Vagina (tissue), 2 donors: ENCODE measurements at regions not wholly inside any gene's neighbourhood (a gene's known extent, or its start where the extent isn't known, plus 50 kb on each side); places are given as distances from the start of the nearest gene placed in this dataset. TPM values are rescaled to one million over a fixed set of nuclear protein-coding genes. Genes with fewer than 3 reads are reported as not detected.
"Not testable (repeated sequence)": the region's sequence is repeated elsewhere in the genome, so short reads cannot be mapped to it uniquely, and the experiment has no call there.

ENCODE experiments used
- DNase-seq, 2 donors: peaks; one replicate each; pipeline ENCODE4 v3.0.0-alpha.2; 2017; ENCODE audit errors: extremely low spot score in 2 of 2
- H3K27ac ChIP-seq: fragments of 200-600 bp; sonication (generic); one replicate; pipeline ENCODE4 v1.5.1; 2019
- H3K27me3 ChIP-seq: fragments of 200-600 bp; sonication (generic); one replicate; pipeline ENCODE4 v1.5.1; 2019
- H3K36me3 ChIP-seq, 2 donors: fragments of 200-600 bp; sonication (generic); one replicate each; pipeline ENCODE4 v1.5.1; 2017 to 2019
- H3K4me1 ChIP-seq: fragments of 200-600 bp; sonication (generic); one replicate; pipeline ENCODE4 v1.5.1; 2019
- H3K4me3 ChIP-seq, 2 donors: fragments of 200-600 bp; sonication (generic); 1 replicate in 1 of 2; 2 replicates in 1 of 2; pipeline ENCODE4 v1.5.1; 2016 to 2019
- H3K9me3 ChIP-seq: fragments of 200-600 bp; sonication (generic); one replicate; pipeline ENCODE4 v1.5.1; 2019
- CTCF ChIP-seq, 3 experiments: fragments of 450-650 bp in 2 of 3; fragments of 200-600 bp in 1 of 3; sonication (generic) in 1 of 3; IDR thresholded peaks; one replicate each; pipeline ENCODE4 v1.5.1; 2017 to 2019; ENCODE audit warnings: antibody characterized with exemption in 3 of 3, mild to moderate bottlenecking in 2 of 3, moderate library complexity in 2 of 3
- POLR2A ChIP-seq, 2 donors: fragments of 450-650 bp; IDR thresholded peaks; one replicate each; pipeline ENCODE4 v1.6.1; 2017; ENCODE audit warnings: antibody characterized with exemption in 2 of 2, mild to moderate bottlenecking in 2 of 2, moderate library complexity in 2 of 2
- POLR2AphosphoS5 ChIP-seq, 2 donors: sonication (generic); formaldehyde crosslinking; IDR thresholded peaks; one replicate each; pipeline ENCODE4 v1.9.0; 2017; ENCODE audit warnings: antibody characterized with exemption in 2 of 2, mild to moderate bottlenecking in 2 of 2, low read depth in 1 of 2; ENCODE audit not compliant: insufficient read depth in 1 of 2
- intact Hi-C: fragments of 100-400 bp; cut with DNase I; formaldehyde crosslinking; loops from one replicate; pipeline ENCODE4 v1.15.1; 2023
- small RNA-seq: library from RNA; depleted of rRNA; stranded (forward); fragments of <200 nt; gene quantifications from one replicate; pipeline ENCODE3, GENCODE V24; 2016

DNA sequence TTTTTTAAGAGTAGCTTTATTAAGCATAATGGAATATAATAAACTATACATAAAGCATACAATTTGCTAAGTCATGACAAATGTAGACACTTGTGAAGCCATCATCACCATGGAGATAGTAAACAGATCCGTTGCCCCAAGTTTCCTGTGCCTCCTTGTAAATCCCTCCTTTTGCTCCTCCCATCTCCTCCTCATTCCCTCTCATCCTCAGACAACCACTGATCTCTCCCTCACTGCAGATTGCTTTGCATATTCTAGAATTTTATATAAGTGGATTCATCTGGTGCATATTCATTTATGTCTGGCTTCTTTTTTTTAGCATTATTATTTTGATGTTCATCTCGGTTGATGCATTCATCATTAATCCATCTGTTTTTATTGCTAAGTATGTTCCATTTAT, 67.0 kb downstream of the CYTL1 start:
- no peaks in the 10 kb centered on the region for H3K36me3 ChIP-seq
- no peak overlapping the region for H3K4me3 ChIP-seq
- TF ChIP-seq POLR2AphosphoS5 (IDR thresholded peaks at IDR 0.05; ENCODE audit: insufficient read depth in 1 of 2, low read depth in 1 of 2) (no peak), CTCF (IDR thresholded peaks at IDR 0.05) (no peak), POLR2A (IDR thresholded peaks at IDR 0.05) (no peak)
- no peak for DNase-seq
- intact Hi-C loops: no loop called here
- no peaks in the 10 kb centered on the region for H3K9me3 ChIP-seq
- no peaks in the 10 kb centered on the region for H3K27me3 ChIP-seq
- no peaks in the 10 kb centered on the region for H3K4me1 ChIP-seq
- H3K27ac ChIP-seq: no peak overlapping the region

- not testable (repeated sequence) for H3K36me3 ChIP-seq, H3K27ac ChIP-seq, H3K27me3 ChIP-seq, H3K4me1 ChIP-seq, H3K4me3 ChIP-seq
- DNase-seq: peak in 1 of 2 donors; percentile 16
- H3K9me3 ChIP-seq: peaks cover 14% of the 10 kb centered on the region
- intact Hi-C loops: loop anchor here (5.0 kb wide), 1 partner anchor 2003 kb away; no protein-coding TSS in a partner anchor
Observed at GRCh38 chr4:4959344-4960074, 59.7 kb downstream of the CYTL1 start.

- intact Hi-C loops: loop anchor here (5.0 kb wide), 1 partner anchor 2002 kb away; no protein-coding TSS in a partner anchor
- Histone ChIP-seq H3K4me1 (no peaks in the 10 kb centered on the region), H3K27ac (no peak overlapping the region), H3K27me3 (no peaks in the 10 kb centered on the region), H3K36me3 (no peaks in the 10 kb centered on the region), H3K4me3 (no peak overlapping the region), H3K9me3 (peaks cover 14% of the 10 kb centered on the region)
- TF ChIP-seq POLR2AphosphoS5 (IDR thresholded peaks at IDR 0.05; ENCODE audit: insufficient read depth in 1 of 2, low read depth in 1 of 2): no peak
- no peak for TF ChIP-seq POLR2A (IDR thresholded peaks at IDR 0.05)
- no peak for TF ChIP-seq CTCF (IDR thresholded peaks at IDR 0.05)
- peak in 1 of 2 donors; percentile 12 for DNase-seq
Observed at GRCh38 chr4:4960574-4960973, 58.7 kb downstream of the CYTL1 start.

DNA sequence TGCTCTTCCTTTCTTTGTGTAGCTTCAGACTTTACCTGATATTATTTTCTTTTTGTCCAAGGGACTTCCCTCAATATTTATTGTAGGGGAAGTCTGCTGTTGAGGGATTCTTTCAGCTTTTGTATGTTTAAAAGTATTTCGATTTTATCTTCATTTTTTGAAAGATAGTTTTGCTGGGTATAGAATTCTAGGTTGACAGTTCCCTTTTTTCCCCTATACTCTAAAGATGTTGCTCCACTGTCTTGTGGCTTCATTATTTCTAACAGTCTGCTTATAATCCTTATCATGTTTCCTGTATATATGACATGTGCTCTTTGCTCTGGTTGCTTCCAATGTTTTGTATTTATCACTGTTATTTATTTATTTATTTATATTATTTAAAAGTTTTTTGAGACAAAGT, 57.3 kb downstream of the CYTL1 start:
- H3K27ac ChIP-seq: no peak overlapping the region

GRCh38 chr4:4962928-4963327, 56.3 kb downstream of the CYTL1 start:
- intact Hi-C loops: loop anchor here (5.0 kb wide), 1 partner anchor 1999 kb away; no protein-coding TSS in a partner anchor
- Histone ChIP-seq H3K9me3 (peaks cover 14% of the 10 kb centered on the region), H3K4me3 (no peak overlapping the region), H3K4me1 (no peaks in the 10 kb centered on the region), H3K27ac (no peak overlapping the region), H3K27me3 (no peaks in the 10 kb centered on the region), H3K36me3 (no peaks in the 10 kb centered on the region)
- no peak for DNase-seq
- TF ChIP-seq POLR2AphosphoS5 (IDR thresholded peaks at IDR 0.05; ENCODE audit: insufficient read depth in 1 of 2, low read depth in 1 of 2) (no peak), POLR2A (IDR thresholded peaks at IDR 0.05) (no peak), CTCF (IDR thresholded peaks at IDR 0.05) (no peak)

More for the DNA sequence above, 57.3 kb downstream of the CYTL1 start:
- Histone ChIP-seq H3K36me3 (no peaks in the 10 kb centered on the region), H3K4me3 (no peak overlapping the region), H3K9me3 (peaks cover 14% of the 10 kb centered on the region), H3K27me3 (no peaks in the 10 kb centered on the region), H3K4me1 (no peaks in the 10 kb centered on the region)
- intact Hi-C loops: loop anchor here (5.0 kb wide), 1 partner anchor 2000 kb away; no protein-coding TSS in a partner anchor
- no peak for TF ChIP-seq CTCF (IDR thresholded peaks at IDR 0.05)
- no peak for TF ChIP-seq POLR2AphosphoS5 (IDR thresholded peaks at IDR 0.05; ENCODE audit: insufficient read depth in 1 of 2, low read depth in 1 of 2)
- no peak for TF ChIP-seq POLR2A (IDR thresholded peaks at IDR 0.05)
- no peak for DNase-seq

Small RNAs in the stretch of these regions (small RNA-seq; reads per million reads assigned to genes)
- not detected for gene RN7SKP113
